Breast epithelium (tissue), 4 donors: ENCODE measurements at regions not wholly inside any gene's neighbourhood (a gene's known extent, or its start where the extent isn't known, plus 50 kb on each side); places are given as distances from the start of the nearest gene placed in this dataset.

Experiments used
- DNase-seq, 2 donors: peaks; one replicate each; pipeline ENCODE4 v3.0.0-alpha.2; 2019; ENCODE audit warnings: low spot score in 2 of 2
- H3K27ac ChIP-seq, 2 donors: fragments of 200-600 bp; sonication (generic) in 1 of 2; one replicate each; pipeline ENCODE4 v1.5.1; 2016 to 2019; ENCODE audit warnings: mild to moderate bottlenecking in 1 of 2
- H3K27me3 ChIP-seq, 2 donors: fragments of 200-600 bp; sonication (generic) in 1 of 2; one replicate each; pipeline versions ENCODE4 v1.5.1 to v1.6.0; 2017 to 2019; ENCODE audit warnings: control low read depth in 1 of 2, mild to moderate bottlenecking in 1 of 2
- H3K36me3 ChIP-seq: fragments of 200-600 bp; one replicate; pipeline ENCODE4 v1.5.1; 2019
- H3K4me1 ChIP-seq, 2 donors: fragments of 200-600 bp; sonication (generic); one replicate each; pipeline ENCODE4 v1.5.1; 2016 to 2019; ENCODE audit warnings: control low read depth in 1 of 2
- H3K4me3 ChIP-seq, 3 donors: fragments of 200-600 bp; sonication (generic); 1 replicate in 2 of 3; 2 replicates in 1 of 3; pipeline ENCODE4 v1.5.1; 2016 to 2019; ENCODE audit warnings: mild to moderate bottlenecking in 3 of 3, moderate library complexity in 2 of 3
- H3K9me3 ChIP-seq, 2 donors: fragments of 200-600 bp; sonication (generic) in 1 of 2; one replicate each; pipeline ENCODE4 v1.5.1; 2016 to 2019; ENCODE audit warnings: control low read depth in 1 of 2
- POLR2A ChIP-seq: fragments of 450-650 bp; IDR thresholded peaks from one replicate; pipeline ENCODE4 v1.6.1; 2016; ENCODE audit warnings: antibody characterized with exemption, mild to moderate bottlenecking, moderate library complexity
- POLR2AphosphoS5 ChIP-seq, 3 donors: sonication (generic); formaldehyde crosslinking; IDR thresholded peaks; one replicate each; pipeline ENCODE4 v1.6.1; 2017; ENCODE audit warnings: antibody characterized with exemption in 3 of 3
- intact Hi-C: fragments of 100-400 bp; cut with DNase I; formaldehyde crosslinking; loops from one replicate; pipeline ENCODE4 v1.15.1; 2023; ENCODE audit warnings: low total_unique reads
- TF ChIP-seq, protein P1 (sequence below), 3 donors: fragments of 450-650 bp; IDR thresholded peaks; one replicate each; pipeline ENCODE4 v1.5.1; 2016 to 2017; ENCODE audit warnings: antibody characterized with exemption in 3 of 3, mild to moderate bottlenecking in 3 of 3, moderate library complexity in 3 of 3

DNA sequence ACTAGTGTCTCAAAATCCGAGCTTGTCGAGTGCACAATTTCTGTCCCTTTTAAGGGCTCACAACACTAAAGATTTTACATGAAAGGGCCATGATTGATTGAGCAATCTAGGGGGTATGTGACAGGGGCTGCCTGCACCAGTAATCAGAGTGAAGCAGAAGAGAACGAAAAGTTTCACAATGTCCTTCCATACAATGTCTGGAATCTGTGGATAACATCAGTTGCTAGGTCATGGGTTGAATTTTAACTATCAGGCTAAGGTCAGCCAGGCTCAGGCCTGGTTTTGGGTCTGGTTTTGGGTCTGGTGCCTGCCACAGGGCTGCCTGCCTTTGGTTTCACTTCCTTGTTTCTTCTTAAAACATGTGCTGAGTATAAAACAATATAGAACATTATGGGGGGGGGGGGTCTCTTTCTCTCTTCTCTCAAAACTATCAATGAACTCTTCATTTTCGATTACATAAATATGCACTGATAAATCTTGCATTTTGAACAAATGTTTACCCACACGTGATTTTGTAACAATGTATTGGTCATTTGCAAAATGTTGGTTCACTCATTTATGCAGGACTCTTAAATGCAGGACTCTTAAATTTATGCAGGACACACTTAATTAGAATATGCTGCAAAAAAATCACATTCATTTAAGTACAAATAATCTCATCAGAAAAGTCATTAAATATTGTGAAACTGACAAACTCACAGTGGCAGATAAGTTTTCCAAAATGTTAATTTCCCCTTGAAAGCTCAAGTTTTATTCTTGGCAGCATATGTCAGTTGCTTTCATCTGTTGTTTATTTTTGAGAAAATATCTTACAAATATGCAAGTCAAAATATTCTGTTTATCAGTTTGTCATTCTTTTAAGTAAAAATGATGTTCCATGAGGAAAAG, 290.5 kb upstream of the KYNU start:
- no peak for DNase-seq
- Histone ChIP-seq H3K27me3 (no peaks in the 10 kb centered on the region), H3K9me3 (no peaks in the 10 kb centered on the region), H3K36me3 (no peaks in the 10 kb centered on the region), H3K4me1 (no peaks in the 10 kb centered on the region), H3K27ac (no peak overlapping the region), H3K4me3 (no peak overlapping the region)
- TF ChIP-seq, protein P1, sequence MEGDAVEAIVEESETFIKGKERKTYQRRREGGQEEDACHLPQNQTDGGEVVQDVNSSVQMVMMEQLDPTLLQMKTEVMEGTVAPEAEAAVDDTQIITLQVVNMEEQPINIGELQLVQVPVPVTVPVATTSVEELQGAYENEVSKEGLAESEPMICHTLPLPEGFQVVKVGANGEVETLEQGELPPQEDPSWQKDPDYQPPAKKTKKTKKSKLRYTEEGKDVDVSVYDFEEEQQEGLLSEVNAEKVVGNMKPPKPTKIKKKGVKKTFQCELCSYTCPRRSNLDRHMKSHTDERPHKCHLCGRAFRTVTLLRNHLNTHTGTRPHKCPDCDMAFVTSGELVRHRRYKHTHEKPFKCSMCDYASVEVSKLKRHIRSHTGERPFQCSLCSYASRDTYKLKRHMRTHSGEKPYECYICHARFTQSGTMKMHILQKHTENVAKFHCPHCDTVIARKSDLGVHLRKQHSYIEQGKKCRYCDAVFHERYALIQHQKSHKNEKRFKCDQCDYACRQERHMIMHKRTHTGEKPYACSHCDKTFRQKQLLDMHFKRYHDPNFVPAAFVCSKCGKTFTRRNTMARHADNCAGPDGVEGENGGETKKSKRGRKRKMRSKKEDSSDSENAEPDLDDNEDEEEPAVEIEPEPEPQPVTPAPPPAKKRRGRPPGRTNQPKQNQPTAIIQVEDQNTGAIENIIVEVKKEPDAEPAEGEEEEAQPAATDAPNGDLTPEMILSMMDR (IDR thresholded peaks at IDR 0.05), result no peak
- TF ChIP-seq POLR2AphosphoS5 (IDR thresholded peaks at IDR 0.05) (no peak), POLR2A (no peak)
- intact Hi-C loops, result no loop called here

DNA sequence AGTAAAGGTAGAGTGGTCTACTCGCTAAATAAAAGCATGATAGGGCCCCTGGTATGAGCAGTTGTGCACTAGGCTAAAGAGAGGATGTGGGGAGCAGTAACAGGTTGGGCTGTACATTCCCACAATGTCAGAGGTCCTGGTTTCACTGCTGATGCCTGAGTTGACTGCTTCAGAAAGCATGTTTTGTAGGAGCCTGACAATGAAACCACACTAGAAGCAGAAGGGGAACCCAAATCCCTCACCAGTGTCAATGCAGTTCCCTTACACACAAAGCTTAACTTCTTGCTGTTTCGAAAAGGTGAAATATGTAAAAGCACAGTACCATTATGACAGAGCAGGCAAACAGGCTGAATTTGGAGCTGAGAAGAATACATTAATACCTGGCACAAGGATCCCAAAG, 291.7 kb upstream of the KYNU start:
- H3K27ac ChIP-seq, result no peak overlapping the region
- TF ChIP-seq POLR2A, result no peak
- no peak for TF ChIP-seq POLR2AphosphoS5 (IDR thresholded peaks at IDR 0.05)
- TF ChIP-seq, protein P1 (IDR thresholded peaks at IDR 0.05), result no peak
- intact Hi-C loops, result no loop called here

DNA sequence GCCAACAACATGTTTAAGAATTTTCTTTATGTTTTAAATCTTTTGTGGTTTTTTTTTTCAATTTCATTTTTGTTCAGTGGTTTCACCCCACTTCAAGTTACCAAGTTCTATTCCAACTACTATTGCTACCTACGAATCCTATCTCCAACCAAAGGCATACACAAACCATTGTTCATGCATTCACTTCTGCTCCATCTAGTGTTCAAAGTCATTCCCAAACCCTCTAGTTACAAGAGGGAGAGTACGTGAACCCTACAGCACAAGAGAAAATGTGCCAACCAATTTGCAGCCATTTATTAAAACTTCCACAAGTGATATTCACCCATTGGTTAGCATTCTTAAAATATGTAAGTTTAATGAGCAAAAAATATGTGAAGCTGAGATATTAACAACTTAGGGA, 295.1 kb upstream of the KYNU start:
- H3K9me3 ChIP-seq, result no peaks in the 10 kb centered on the region
- intact Hi-C loops, result loop anchor here (1.0 kb wide), 1 partner anchor 8 kb away; no protein-coding TSS in a partner anchor
- no peak for TF ChIP-seq POLR2A
- TF ChIP-seq POLR2AphosphoS5 (IDR thresholded peaks at IDR 0.05), result no peak
- TF ChIP-seq, protein P1 (IDR thresholded peaks at IDR 0.05), result no peak

More for the DNA sequence above, 291.7 kb upstream of the KYNU start:
- Histone ChIP-seq H3K27me3 (no peaks in the 10 kb centered on the region), H3K9me3 (no peaks in the 10 kb centered on the region), H3K4me3 (no peak overlapping the region), H3K36me3 (no peaks in the 10 kb centered on the region), H3K4me1 (no peaks in the 10 kb centered on the region)
- DNase-seq, result no peak

DNA sequence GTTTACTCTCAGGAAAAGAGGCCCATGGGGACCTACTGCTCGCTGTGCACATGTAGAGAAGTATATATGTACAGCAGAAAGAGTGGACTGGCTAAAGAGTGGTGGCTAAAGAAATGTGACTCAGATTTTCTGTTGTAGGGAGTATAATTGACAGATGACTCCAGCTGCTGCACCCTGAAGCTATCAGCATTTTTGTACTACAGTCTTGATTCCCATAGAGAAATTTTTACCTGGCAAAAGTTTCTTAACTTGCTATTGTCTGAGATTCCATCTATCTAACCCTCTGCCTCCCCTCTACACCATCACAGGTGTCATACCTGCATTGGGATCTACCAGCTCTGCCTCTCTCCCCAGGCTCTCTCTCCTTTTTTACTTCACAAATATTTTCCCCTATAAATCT, 296.0 kb upstream of the KYNU start:
- Histone ChIP-seq H3K4me3 (no peak overlapping the region), H3K4me1 (no peaks in the 10 kb centered on the region), H3K27me3 (no peaks in the 10 kb centered on the region), H3K36me3 (no peaks in the 10 kb centered on the region), H3K27ac (no peak overlapping the region), H3K9me3 (no peaks in the 10 kb centered on the region)
- TF ChIP-seq POLR2AphosphoS5 (IDR thresholded peaks at IDR 0.05), result no peak
- TF ChIP-seq, protein P1 (IDR thresholded peaks at IDR 0.05), result no peak
- no peak for TF ChIP-seq POLR2A
- intact Hi-C loops, result no loop called here
- DNase-seq, result no peak

More for the DNA sequence above, 295.1 kb upstream of the KYNU start:
- no peaks in the 10 kb centered on the region for H3K4me1 ChIP-seq
- H3K36me3 ChIP-seq, result no peaks in the 10 kb centered on the region
- no peak for DNase-seq
- no peak overlapping the region for H3K27ac ChIP-seq
- H3K27me3 ChIP-seq, result no peaks in the 10 kb centered on the region
- H3K4me3 ChIP-seq, result no peak overlapping the region

DNA sequence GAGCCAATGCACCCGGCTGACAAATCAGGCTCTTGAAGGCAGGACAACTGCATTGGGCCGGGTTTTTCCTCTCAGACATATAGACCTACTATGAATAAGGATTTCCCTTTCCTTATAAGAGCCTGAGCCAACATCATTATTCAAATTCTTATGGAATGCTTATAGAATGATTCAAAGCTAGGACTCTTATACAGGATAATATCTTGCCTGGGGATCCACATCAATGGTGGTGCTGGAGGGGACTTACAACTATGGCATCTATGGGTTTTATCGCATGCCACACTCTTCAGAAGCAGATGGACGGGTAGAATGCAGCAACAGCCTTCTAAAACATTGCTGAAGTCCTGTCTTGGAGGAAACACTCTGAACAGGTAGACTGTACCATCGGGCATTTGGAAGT, 296.8 kb upstream of the KYNU start:
- TF ChIP-seq POLR2AphosphoS5 (IDR thresholded peaks at IDR 0.05) (no peak), POLR2A (no peak)
- TF ChIP-seq, protein P1 (IDR thresholded peaks at IDR 0.05), result no peak
- DNase-seq, result no peak
- no peaks in the 10 kb centered on the region for H3K27me3 ChIP-seq
- H3K4me3 ChIP-seq, result no peak overlapping the region
- intact Hi-C loops, result no loop called here
- no peaks in the 10 kb centered on the region for H3K9me3 ChIP-seq
- H3K27ac ChIP-seq, result no peak overlapping the region
- no peaks in the 10 kb centered on the region for H3K36me3 ChIP-seq
- no peaks in the 10 kb centered on the region for H3K4me1 ChIP-seq
